CD4-positive, alpha-beta T cell treated with Interleukin-10 for 1 hour (primary cell): ENCODE measurements at regions not wholly inside any gene's neighbourhood (a gene's known extent, or its start where the extent isn't known, plus 50 kb on each side); places are given as distances from the start of the nearest gene placed in this dataset.
"Not testable (repeated sequence)": the region's sequence is repeated elsewhere in the genome, so short reads cannot be mapped to it uniquely, and the experiment has no call there.

Experiments used
- DNase-seq: peaks from one replicate; pipeline ENCODE4 v3.0.0-alpha.2; 2020

- no peak for DNase-seq
Observed at GRCh38 chr6:93183531-93183972, 235.8 kb downstream of the EPHA7 start.

- DNase-seq = no peak
Observed at GRCh38 chr6:93182938-93183479, 236.3 kb downstream of the EPHA7 start.

GRCh38 chr6:93177918-93178317 lies 241.4 kb downstream of the EPHA7 start:
- DNase-seq = no peak

- DNase-seq = no peak
Observed at GRCh38 chr6:93177438-93177837, 241.9 kb downstream of the EPHA7 start.

- DNase-seq = no peak
Observed at GRCh38 chr6:93176070-93176469, 243.3 kb downstream of the EPHA7 start.

GRCh38 chr6:93173573-93173972 lies 245.8 kb downstream of the EPHA7 start:
- not testable (repeated sequence) for DNase-seq

- no peak for DNase-seq
Observed at GRCh38 chr6:93165850-93166430, 253.4 kb downstream of the EPHA7 start.

GRCh38 chr6:93164781-93165180 lies 254.6 kb downstream of the EPHA7 start:
- DNase-seq = no peak

- no peak for DNase-seq
Observed at GRCh38 chr6:93163146-93163545, 256.2 kb downstream of the EPHA7 start.

- DNase-seq = no peak
Observed at GRCh38 chr6:93139408-93140081, 279.8 kb downstream of the EPHA7 start.

GRCh38 chr6:93136111-93136510 lies 283.2 kb downstream of the EPHA7 start:
- DNase-seq = no peak

GRCh38 chr6:93124006-93124632 lies 295.2 kb downstream of the EPHA7 start:
- no peak for DNase-seq

GRCh38 chr6:93123585-93123984 lies 295.8 kb downstream of the EPHA7 start:
- no peak for DNase-seq

- DNase-seq = no peak
Observed at GRCh38 chr6:93120154-93120742, 299.1 kb downstream of the EPHA7 start.

GRCh38 chr6:93105907-93106306 lies 313.5 kb downstream of the EPHA7 start:
- no peak for DNase-seq

- DNase-seq = no peak
Observed at GRCh38 chr6:93105017-93105416, 314.3 kb downstream of the EPHA7 start.

- no peak for DNase-seq
Observed at GRCh38 chr6:93104195-93104817, 315.1 kb downstream of the EPHA7 start.

GRCh38 chr6:93088621-93089501 lies 330.5 kb downstream of the EPHA7 start:
- DNase-seq = no peak

GRCh38 chr6:93087606-93088005 lies 331.8 kb downstream of the EPHA7 start:
- no peak for DNase-seq

GRCh38 chr6:93086351-93086750 lies 333.0 kb downstream of the EPHA7 start:
- no peak for DNase-seq

GRCh38 chr6:93083337-93084230 lies 335.8 kb downstream of the EPHA7 start:
- DNase-seq = no peak
